Fibroblast of pulmonary artery (primary cell): ENCODE measurements at regions not wholly inside any gene's neighbourhood (a gene's known extent, or its start where the extent isn't known, plus 50 kb on each side); places are given as distances from the start of the nearest gene placed in this dataset.
"Not testable (repeated sequence)": the region's sequence is repeated elsewhere in the genome, so short reads cannot be mapped to it uniquely, and the experiment has no call there.

ENCODE experiments used
- DNase-seq: peaks from one replicate; pipeline ENCODE4 v3.0.0-alpha.2; 2010; ENCODE audit warnings: low read depth
- H3K4me3 ChIP-seq: replicated peaks from 2 replicates; pipeline ENCODE4 v1.5.1; 2011; ENCODE audit warnings: low read depth, mild to moderate bottlenecking, control low read depth, low read length, moderate library complexity
- TF ChIP-seq, protein P1 (sequence below): IDR thresholded peaks from 2 replicates; pipeline ENCODE4 v1.5.1; 2011; ENCODE audit warnings: mild to moderate bottlenecking, control low read depth, low read length, inconsistent platforms; ENCODE audit errors: missing control alignments

DNA sequence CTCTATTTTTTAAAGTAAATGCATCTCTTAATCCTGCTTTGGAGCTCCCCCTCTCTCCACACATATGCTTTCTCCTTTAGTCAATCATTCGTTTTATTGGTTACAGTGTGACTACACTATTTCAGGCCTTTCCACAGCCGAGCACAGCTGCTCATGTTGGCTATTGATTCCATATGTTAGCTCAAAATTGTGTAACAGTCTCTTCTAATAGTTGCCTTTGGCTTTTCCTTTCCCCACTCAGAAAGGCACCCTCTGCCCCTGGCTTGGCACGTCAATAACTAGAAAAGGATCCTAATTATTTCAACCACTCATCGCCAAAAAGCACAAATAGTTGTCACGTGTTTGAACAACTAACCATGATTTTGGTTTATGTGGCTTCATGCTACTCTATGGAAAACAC is 410.3 kb upstream of the SLC35B3 start:
- TF ChIP-seq, protein P1, sequence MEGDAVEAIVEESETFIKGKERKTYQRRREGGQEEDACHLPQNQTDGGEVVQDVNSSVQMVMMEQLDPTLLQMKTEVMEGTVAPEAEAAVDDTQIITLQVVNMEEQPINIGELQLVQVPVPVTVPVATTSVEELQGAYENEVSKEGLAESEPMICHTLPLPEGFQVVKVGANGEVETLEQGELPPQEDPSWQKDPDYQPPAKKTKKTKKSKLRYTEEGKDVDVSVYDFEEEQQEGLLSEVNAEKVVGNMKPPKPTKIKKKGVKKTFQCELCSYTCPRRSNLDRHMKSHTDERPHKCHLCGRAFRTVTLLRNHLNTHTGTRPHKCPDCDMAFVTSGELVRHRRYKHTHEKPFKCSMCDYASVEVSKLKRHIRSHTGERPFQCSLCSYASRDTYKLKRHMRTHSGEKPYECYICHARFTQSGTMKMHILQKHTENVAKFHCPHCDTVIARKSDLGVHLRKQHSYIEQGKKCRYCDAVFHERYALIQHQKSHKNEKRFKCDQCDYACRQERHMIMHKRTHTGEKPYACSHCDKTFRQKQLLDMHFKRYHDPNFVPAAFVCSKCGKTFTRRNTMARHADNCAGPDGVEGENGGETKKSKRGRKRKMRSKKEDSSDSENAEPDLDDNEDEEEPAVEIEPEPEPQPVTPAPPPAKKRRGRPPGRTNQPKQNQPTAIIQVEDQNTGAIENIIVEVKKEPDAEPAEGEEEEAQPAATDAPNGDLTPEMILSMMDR: no peak
- H3K4me3 ChIP-seq: no peak overlapping the region
- no peak for DNase-seq

DNA sequence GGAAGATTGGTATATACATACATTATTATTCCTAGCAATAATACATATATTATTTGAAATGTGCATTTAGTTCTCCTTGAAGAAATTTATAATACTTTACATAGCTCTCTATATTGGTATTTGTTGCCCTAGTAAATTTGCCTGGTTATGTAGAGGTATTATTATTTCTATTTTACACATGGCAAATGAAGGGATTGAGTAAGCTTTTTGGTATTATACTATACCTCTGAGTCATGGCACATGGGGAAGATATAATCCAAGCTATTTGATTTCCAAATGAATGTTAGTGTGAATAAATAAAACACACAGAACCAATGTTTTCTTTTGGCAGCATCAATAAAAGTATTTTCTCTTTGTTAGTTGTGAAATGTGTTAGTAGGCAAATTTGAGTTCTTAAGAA is 409.6 kb upstream of the SLC35B3 start:
- TF ChIP-seq, protein P1: no peak
- H3K4me3 ChIP-seq: no peak overlapping the region
- no peak for DNase-seq

DNA sequence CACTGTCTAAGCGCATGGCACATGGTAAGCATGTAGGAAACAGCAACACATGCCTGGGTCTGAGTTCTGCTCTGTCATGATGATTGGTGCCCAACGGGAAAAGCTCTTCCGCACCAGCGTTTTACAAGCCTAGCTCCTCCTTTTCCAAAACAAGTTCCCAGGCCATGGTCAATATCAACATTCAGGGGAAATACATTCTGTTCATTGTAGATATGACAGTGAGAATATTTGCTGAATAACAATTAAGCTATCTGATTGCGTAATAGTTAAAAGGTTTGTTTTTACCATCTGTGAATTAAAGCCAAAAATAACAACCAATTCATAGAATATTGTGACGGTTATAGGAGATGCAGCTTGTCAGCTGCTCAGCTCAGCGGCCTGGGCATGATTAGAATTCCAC is 404.3 kb upstream of the SLC35B3 start:
- no peak for DNase-seq
- TF ChIP-seq, protein P1: no peak
- no peak overlapping the region for H3K4me3 ChIP-seq

DNA sequence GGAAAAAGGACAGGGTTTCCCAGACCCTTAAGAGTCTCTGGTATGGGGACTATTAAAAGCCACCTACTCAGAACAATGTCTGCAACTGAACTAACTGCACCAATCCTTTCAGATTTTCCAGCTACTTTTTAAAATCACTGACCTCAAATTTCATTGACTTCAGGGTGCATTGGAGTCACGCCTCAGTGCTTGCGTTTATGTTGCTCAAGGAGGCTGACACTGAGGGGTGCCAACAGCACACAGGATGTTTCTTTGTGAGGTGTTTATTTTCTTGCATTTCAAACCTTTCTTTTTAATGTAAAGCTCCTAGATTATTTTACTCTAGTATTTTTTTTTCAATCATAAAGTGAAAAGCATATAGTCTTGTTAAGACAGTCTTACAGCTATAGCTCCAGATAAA is 402.0 kb upstream of the SLC35B3 start:
- TF ChIP-seq, protein P1: no peak
- DNase-seq: no peak
- H3K4me3 ChIP-seq: no peak overlapping the region

DNA sequence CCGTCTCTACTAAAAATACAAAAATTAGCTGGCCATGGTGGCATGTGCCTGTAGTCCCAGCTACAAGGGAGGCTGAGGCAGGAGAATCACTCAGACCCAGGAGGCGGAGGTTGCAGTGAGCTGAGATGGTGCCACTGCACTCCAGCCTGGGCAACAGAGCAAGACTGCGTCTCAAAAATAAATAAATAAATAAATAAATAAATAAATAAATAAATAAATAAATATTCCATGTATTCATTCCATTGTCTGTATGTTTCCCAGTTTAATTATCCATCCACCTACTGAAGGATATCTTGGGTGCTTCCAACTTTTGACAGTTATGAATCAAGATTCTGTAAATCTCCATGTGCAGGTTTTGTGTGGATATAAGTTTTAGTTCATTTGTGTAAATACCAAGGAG is 397.4 kb upstream of the SLC35B3 start:
- not testable (repeated sequence) for DNase-seq, H3K4me3 ChIP-seq

DNA sequence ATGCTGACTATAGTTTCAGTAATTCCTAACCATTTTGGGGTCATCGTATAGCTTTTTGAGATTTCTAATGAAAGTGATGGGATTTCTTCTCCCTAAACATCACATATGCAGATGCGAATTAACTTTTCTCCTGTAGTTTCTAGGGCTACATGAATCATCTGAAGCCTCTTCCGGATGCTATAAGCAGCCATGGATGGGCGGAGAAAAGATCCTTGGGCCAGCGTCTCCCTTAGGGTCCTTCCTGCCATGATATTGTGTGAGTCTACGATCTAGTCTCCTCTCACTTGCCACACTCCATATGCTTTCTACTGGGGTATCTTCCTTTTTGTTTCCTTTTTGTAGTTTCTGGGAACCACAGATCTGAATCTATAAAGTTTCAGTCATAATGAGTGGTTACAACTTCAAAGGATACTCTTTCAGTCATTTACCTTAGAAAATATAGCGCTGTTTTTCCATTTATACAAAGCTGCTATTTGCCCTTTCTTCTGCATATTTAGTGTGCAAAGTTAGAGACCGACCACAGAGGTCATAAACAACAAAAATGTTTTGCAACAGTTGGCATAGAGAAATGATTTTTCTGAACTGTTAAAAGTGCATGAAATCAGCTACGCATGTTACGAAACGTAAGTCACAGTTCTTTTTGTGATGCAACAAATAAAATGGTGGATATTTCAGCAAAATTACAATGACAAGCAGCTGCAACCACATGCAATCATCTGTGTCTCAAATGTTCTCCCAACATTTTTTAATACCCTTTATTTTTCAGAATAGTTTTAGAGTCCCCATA is 396.2 kb upstream of the SLC35B3 start:
- H3K4me3 ChIP-seq: no peak overlapping the region
- no peak for DNase-seq
- TF ChIP-seq, protein P1: no peak

DNA sequence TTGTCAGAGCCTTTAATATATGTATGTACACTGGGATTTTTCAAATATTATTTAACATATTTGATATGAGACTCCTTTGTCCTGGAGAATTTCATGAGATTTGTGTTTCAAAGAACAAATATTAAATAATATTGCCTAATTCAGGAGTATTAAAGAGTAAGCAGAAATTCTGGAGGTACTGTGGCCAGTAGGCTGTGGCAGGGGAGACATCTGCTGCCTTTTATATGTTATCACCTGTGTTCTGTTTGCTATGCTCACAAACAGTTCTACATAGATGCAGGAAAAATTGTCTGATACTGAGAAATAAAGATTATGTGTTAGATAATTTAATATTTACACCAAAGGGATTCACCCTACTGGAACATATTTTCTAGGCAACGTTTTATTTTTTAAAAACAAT is 395.4 kb upstream of the SLC35B3 start:
- TF ChIP-seq, protein P1: no peak
- H3K4me3 ChIP-seq: no peak overlapping the region

More for the DNA sequence above, 395.4 kb upstream of the SLC35B3 start:
- DNase-seq: no peak
